Astrocyte of the cerebellum (primary cell): ENCODE measurements at regions not wholly inside any gene's neighbourhood (a gene's known extent, or its start where the extent isn't known, plus 50 kb on each side); places are given as distances from the start of the nearest gene placed in this dataset.
A peak's percentile ranks its signal among the peaks of the same experiment; 100 is the strongest.

Experiments used
- DNase-seq: peaks from one replicate; pipeline ENCODE4 v3.0.0-alpha.2; 2011; ENCODE audit warnings: low read depth
- H3K4me3 ChIP-seq: 2 replicates; pipeline ENCODE4 v1.5.1; 2011; ENCODE audit warnings: mild to moderate bottlenecking, low read depth, low read length, moderate library complexity
- in situ Hi-C: cut with HindIII; loops from 2 replicates; pipeline ENCODE4 v1.10.0; 2017; ENCODE audit warnings: low sequenced_read_pairs
- TF ChIP-seq, protein P1 (sequence below): IDR thresholded peaks from 2 replicates; pipeline ENCODE4 v1.5.1; 2012; ENCODE audit warnings: low read length, low read depth, moderate library complexity, mild to moderate bottlenecking; ENCODE audit errors: missing control alignments

DNA sequence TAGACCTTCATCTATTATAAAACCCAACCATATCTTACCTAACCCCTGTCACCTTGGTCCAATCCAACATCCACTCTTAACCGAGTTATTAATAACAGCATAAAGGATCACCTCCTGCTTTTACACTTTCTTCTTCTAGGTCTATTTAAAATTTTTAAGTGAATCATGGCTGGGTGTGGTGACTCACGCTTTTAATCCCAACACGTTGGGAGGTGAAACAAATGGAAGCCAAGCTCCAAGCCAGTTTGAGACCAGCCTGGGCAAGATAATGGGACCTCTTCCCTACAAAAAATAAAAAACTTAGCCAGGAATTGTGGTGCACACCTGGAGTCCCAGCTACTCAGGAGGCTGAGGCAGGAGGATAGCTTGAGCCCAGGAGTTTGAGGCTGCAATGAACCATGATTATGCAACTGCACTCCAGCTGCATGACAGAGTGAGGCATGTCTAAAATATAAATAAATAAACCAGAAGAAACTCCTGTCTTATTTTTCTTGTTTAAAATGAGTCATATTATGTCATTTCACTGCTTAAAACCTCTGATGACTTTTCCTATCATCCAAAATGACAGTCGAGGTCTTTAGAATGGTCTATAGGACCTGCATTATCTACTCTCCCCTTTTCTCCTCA is 188.4 kb downstream of the GASK1B start:
- H3K4me3 ChIP-seq = no peak overlapping the region
- in situ Hi-C loops = no loop called here
- TF ChIP-seq, protein P1, sequence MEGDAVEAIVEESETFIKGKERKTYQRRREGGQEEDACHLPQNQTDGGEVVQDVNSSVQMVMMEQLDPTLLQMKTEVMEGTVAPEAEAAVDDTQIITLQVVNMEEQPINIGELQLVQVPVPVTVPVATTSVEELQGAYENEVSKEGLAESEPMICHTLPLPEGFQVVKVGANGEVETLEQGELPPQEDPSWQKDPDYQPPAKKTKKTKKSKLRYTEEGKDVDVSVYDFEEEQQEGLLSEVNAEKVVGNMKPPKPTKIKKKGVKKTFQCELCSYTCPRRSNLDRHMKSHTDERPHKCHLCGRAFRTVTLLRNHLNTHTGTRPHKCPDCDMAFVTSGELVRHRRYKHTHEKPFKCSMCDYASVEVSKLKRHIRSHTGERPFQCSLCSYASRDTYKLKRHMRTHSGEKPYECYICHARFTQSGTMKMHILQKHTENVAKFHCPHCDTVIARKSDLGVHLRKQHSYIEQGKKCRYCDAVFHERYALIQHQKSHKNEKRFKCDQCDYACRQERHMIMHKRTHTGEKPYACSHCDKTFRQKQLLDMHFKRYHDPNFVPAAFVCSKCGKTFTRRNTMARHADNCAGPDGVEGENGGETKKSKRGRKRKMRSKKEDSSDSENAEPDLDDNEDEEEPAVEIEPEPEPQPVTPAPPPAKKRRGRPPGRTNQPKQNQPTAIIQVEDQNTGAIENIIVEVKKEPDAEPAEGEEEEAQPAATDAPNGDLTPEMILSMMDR = no peak
- no peak for DNase-seq

DNA sequence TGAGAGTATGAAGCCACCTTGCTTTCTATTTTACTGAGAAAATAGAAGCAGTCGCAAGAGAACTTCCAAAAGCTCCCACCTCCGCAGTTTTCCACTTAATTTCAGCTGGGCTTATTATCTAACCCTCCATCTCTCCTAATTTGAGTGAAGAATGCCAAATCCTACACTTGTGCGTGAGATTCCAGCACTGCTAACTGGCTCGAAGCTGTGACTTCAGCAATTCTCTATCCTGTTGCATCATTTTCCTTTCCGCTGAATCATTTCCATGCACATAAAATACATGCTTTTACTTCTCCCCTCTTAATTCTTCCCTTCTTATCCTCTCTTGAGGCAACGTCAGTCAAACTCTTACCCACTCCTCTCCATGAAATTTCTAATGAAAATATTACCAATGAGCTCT is 189.5 kb downstream of the GASK1B start:
- no peak overlapping the region for H3K4me3 ChIP-seq
- DNase-seq = no peak
- TF ChIP-seq, protein P1 = no peak
- in situ Hi-C loops = no loop called here

DNA sequence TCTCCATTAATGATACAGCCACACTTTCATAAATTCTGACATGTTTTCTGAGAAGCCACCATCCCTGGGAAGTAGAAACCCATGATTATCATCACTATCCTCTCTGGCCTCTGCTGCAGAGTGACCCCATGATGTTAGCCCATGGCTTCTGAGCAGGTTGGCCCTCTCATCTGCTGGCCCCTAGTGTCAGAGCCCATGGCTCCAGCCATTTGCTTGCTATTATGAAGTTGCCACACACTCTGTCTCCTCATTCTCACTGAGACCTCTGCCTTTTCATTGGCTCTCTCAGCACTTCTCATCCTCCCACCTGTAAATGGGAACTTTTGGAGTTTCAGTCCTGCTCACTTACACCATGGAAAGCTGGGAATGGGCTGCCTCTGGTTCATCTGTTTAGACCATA is 192.7 kb downstream of the GASK1B start:
- no peak overlapping the region for H3K4me3 ChIP-seq
- no peak for DNase-seq
- in situ Hi-C loops = no loop called here
- TF ChIP-seq, protein P1 = no peak

DNA sequence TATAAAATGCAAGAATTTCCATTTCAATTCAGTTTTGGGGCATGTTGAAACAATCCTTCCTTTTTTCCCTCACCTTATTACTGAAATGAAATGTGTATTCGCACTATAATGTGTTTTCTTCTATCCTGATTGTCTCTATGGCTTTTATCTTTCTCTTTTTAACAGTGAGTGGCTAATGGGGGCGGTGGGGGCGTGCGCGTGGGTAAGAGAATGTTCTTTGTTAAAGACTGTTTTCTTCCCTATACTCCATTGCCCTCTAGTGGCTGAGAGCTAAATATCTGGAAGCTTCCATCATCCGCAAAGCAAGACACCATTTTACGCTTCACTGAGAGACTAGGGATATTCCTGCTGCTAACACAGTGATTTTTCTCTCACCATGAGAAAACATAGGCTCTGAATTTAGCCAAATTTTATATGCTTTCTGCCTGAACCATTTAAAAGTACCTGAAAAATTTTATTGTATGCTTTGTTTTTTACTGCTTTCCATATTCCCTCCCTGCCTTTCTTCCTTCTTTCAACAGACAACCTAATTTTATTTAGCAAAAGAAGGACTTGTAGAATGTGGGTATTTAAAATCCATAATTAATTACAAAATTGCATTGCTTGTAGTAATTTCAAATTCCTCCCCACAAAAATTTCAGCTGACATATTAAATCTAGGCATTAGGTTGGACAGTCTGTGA is 194.0 kb downstream of the GASK1B start:
- in situ Hi-C loops = loop anchor here (5.0 kb wide), 1 partner anchor 752 kb away; no protein-coding TSS in a partner anchor
- DNase-seq = peak; percentile 60
- no peak overlapping the region for H3K4me3 ChIP-seq
- TF ChIP-seq, protein P1 = peak; percentile 79

DNA sequence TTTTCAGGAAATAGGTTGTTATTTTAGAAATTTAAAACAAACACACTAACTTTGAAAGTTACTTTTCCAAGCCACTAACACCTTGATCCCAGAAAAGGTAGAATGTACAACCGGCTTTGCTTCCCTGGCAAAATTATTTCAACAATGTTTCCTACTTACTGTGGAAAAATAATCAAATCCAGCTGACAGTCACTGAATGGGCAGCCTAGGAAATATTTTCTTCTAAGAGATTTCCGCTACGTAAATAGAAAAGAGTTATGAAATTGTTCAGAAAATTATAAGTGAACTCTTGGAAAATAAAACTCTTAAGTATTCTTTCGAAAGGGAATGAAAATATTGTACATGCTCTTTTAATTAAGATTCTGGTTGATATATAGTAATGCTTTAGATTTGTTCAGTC is 195.7 kb downstream of the GASK1B start:
- DNase-seq = no peak
- TF ChIP-seq, protein P1 = no peak
- H3K4me3 ChIP-seq = no peak overlapping the region
- in situ Hi-C loops = loop anchor here (5.0 kb wide), 1 partner anchor 750 kb away; no protein-coding TSS in a partner anchor

DNA sequence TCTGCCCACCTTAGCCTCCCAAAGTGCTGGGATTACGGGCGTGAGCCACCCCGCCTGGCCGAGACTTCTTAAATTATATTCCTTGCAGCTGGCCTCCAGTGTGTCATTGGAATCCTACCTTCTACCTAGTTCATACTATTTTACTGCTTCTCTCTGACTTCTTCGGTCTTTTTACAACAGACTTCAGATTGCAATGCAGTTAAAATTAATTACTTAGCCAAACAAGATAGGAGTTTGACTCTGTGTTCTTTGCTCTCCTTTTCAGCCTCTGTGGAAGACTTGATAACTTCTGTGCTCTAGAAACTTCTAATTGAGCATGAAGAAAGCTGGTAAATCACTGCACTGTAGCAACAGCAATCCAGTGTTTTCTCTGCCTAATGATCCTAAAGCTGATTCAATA is 199.5 kb downstream of the GASK1B start:
- in situ Hi-C loops = no loop called here
- TF ChIP-seq, protein P1 = no peak
- DNase-seq = no peak
- no peak overlapping the region for H3K4me3 ChIP-seq
